GM13977 (cell line): ENCODE measurements at regions not wholly inside any gene's neighbourhood (a gene's known extent, or its start where the extent isn't known, plus 50 kb on each side); places are given as distances from the start of the nearest gene placed in this dataset.

Experiments
- DNase-seq: peaks from one replicate; pipeline ENCODE4 v3.0.0; 2012; ENCODE audit warnings: low spot score
- CTCF ChIP-seq: IDR thresholded peaks from 2 replicates; pipeline ENCODE4 v1.5.1; 2012; ENCODE audit warnings: mild to moderate bottlenecking, control low read depth; ENCODE audit not compliant: insufficient read depth; ENCODE audit errors: extremely low read depth, missing control alignments
- in situ Hi-C: fragments of 300-500 bp; cut with MboI; formaldehyde crosslinking; loops from one replicate; pipeline ENCODE4 v1.12.0; 2022; ENCODE audit warnings: low sequenced_read_pairs, low pct_unique_long_range_greater_than_20kb, mixed read lengths, inconsistent platforms; ENCODE audit not compliant: unreplicated experiment

DNA sequence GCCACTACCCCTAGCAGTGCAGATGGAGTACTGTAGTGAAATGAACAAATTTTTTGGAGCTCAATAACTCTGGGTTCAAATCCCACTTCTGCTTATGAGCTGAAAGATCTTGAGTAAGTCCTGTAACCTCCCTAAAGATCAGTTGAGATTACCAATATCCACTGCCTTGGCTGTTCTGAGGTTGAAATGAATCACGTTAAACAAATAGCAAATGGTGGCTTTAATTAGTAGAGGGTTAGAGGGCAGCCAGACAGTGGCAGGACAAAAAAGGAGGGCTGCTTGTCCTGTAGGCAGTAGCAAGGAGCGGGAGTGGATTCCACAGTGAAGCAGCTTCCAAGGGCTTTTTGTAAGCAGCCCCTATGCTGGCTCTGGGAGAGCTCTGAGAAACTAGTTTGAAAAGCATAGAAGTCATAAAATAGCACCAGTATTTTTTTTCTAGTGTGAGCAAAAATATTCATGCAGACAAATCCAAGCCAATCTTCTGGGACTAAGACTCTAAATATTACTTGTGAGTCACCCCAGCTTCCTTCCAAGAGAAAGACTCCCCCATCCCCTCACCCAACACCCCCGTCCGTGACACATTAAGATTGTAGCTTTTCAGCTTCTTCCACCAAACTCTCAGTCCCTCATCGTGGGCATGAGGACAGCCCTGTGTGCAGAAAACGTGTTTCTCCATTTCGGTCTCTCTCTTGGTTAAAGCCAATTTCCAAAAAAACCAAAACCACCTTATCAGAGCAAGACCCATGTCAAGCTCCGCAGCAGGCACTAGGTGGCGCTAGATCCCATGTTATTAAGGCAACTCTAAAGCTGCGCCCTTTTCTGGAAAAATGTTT is 123.5 kb upstream of the LGALSL start:
- in situ Hi-C loops = loop anchor here (25.0 kb wide), 2 partner anchors 532 to 707 kb away; no protein-coding TSS in a partner anchor
- TF ChIP-seq CTCF = peak; percentile 90

DNA sequence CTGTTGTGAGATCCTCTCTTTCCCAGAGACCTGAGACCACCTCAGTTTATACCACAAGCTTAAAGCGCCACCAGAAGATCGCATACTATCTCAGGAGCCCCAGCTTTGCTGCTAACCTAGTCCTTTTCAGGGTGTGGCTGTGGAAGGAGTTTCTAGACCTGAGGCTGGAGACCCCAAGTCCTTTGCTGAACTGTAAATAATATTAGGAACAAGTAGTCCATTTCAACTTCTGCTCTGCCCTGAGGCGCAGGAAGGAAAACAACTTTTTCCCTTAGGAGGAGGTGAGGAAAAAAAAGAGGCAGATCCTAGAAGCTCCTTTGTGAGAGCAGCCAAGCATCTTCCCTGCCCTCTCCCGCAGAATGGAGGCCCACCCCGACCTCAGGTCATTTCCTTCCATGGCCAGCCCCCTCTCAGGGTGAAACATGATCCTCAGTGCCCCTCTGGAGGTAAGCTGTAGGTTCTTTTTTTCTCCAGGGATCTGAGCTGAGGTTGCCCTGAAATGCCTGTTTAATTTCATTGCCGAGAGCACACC is 122.8 kb upstream of the LGALSL start:
- in situ Hi-C loops = loop anchor here (25.0 kb wide), 2 partner anchors 531 to 706 kb away; no protein-coding TSS in a partner anchor
- TF ChIP-seq CTCF = no peak
- DNase-seq = no peak

More for the DNA sequence above, 123.5 kb upstream of the LGALSL start:
- DNase-seq = peak; percentile 23

DNA sequence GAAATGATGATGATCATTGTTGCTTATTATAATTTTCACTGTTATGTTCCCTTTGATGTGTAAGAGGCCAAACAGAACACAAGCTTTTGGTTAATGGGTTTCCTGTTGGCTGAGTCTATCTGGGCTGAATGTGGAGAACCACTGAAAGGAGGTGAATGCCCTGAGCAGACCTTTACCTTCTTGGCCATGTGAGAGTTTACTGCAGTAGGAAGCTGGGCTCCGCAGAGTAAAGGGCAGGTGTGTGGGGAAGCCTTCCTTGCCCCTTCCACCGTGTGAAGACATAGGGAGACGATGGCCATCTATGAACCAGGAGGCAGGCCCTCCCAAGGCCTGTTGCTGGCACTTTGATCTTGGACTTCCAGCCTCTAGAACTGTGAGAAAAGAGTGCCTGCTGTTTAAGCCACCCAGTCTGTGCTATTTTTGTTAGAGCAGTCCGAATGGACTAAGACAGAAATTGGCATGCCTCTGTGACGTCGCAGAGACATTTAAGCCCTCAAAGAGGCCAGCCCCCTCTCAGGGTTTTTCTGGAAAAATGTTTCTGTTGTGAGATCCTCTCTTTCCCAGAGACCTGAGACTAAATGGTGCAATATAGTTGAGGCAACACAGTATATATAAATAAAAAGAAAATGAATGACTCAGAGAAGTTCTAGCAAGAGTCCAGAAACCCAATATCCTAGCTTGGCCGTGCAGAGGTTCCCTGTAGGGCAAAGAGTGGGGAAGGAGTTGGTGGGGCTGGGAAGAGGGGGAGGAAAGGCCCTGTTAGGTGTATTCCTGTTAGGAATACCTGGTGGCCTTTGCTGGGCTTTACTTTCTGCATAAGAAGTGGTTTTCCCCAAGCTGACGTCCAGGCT is 121.9 kb upstream of the LGALSL start:
- no peak for TF ChIP-seq CTCF
- in situ Hi-C loops = loop anchor here (25.0 kb wide), 2 partner anchors 530 to 705 kb away; no protein-coding TSS in a partner anchor
- no peak for DNase-seq

GRCh38 chr2:64336171-64336570 is 117.8 kb upstream of the LGALSL start:
- in situ Hi-C loops = loop anchor here (25.0 kb wide), 2 partner anchors 526 to 701 kb away; no protein-coding TSS in a partner anchor
- no peak for TF ChIP-seq CTCF
- no peak for DNase-seq

GRCh38 chr2:64337314-64337713 is 116.6 kb upstream of the LGALSL start:
- DNase-seq = no peak
- in situ Hi-C loops = loop anchor here (25.0 kb wide), 2 partner anchors 525 to 700 kb away; no protein-coding TSS in a partner anchor
- TF ChIP-seq CTCF = no peak

DNA sequence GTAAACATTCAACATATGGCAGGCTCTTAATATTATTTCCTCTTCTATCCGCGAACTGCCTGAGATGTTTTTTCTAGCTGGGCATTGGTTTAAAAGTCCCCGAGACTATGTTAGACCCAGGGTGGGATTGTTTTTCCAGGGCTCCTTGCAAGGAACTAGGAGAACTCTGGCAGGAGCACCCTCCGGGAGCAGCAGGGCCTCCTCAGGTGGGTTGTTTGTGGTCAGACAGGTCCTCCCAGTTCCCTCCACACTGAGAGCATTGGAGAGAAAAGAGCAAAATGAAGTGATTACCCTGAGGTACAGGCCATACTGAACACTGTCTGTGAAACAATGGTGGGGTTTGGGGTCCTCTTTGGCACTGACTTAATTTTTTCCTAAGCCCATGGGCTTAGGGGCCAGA is 115.9 kb upstream of the LGALSL start:
- no peak for DNase-seq
- in situ Hi-C loops = loop anchor here (25.0 kb wide), 2 partner anchors 524 to 699 kb away; no protein-coding TSS in a partner anchor
- TF ChIP-seq CTCF = no peak
